NCI-H187 (cell line): ENCODE measurements at regions not wholly inside any gene's neighbourhood (a gene's known extent, or its start where the extent isn't known, plus 50 kb on each side); places are given as distances from the start of the nearest gene placed in this dataset.
A peak's percentile ranks its signal among the peaks of the same experiment; 100 is the strongest.

Experiments used
- DNase-seq, 2 experiments: peaks; one replicate each; lab custom pipeline; 2025; lab: John Stamatoyannopoulos, UW

GRCh38 chr4:130485371-130485770 lies 1389.4 kb downstream of the C4orf33 start:
- DNase-seq = no peak

GRCh38 chr4:130486186-130486585 lies 1390.2 kb downstream of the C4orf33 start:
- no peak for DNase-seq

- no peak for DNase-seq
These were observed 1390.9 kb downstream of the C4orf33 start for GRCh38 chr4:130486841-130487240.

GRCh38 chr4:130510661-130511060 lies 1414.7 kb downstream of the C4orf33 start:
- no peak for DNase-seq

- DNase-seq = no peak
These were observed 1415.8 kb downstream of the C4orf33 start for GRCh38 chr4:130511776-130512175.

- no peak for DNase-seq
These were observed 1428.1 kb downstream of the C4orf33 start for GRCh38 chr4:130524057-130524456.

- DNase-seq = no peak
These were observed 1434.6 kb downstream of the C4orf33 start for GRCh38 chr4:130530505-130530904.

GRCh38 chr4:130534651-130535050 lies 1438.7 kb downstream of the C4orf33 start:
- no peak for DNase-seq

- DNase-seq = no peak
These were observed 1447.0 kb downstream of the C4orf33 start for GRCh38 chr4:130542953-130543352.

GRCh38 chr4:130545171-130545570 lies 1449.2 kb downstream of the C4orf33 start:
- no peak for DNase-seq

- no peak for DNase-seq
These were observed 1449.6 kb downstream of the C4orf33 start for GRCh38 chr4:130545596-130545995.

GRCh38 chr4:130559268-130559667 lies 1463.3 kb downstream of the C4orf33 start:
- DNase-seq = no peak

GRCh38 chr4:130563185-130563888 lies 1467.4 kb downstream of the C4orf33 start:
- peak in 1 of 2 experiments; percentile 2 for DNase-seq

GRCh38 chr4:130563889-130564418 lies 1468.0 kb downstream of the C4orf33 start:
- DNase-seq = no peak

- no peak for DNase-seq
These were observed 1472.8 kb downstream of the C4orf33 start for GRCh38 chr4:130568746-130569145.

GRCh38 chr4:130573742-130574141 lies 1477.8 kb downstream of the C4orf33 start:
- no peak for DNase-seq

- DNase-seq = no peak
These were observed 1478.3 kb downstream of the C4orf33 start for GRCh38 chr4:130574215-130574614.

GRCh38 chr4:130576218-130576617 lies 1480.3 kb downstream of the C4orf33 start:
- no peak for DNase-seq

GRCh38 chr4:130591091-130591490 lies 1495.1 kb downstream of the C4orf33 start:
- no peak for DNase-seq

- no peak for DNase-seq
These were observed 1504.8 kb downstream of the C4orf33 start for GRCh38 chr4:130600706-130601105.

GRCh38 chr4:130603043-130603442 lies 1507.1 kb downstream of the C4orf33 start:
- DNase-seq = no peak

GRCh38 chr4:130608121-130608520 lies 1512.2 kb downstream of the C4orf33 start:
- DNase-seq = no peak

GRCh38 chr4:130628531-130628930 lies 1532.6 kb downstream of the C4orf33 start:
- no peak for DNase-seq
